HL-60 (cell line): ENCODE measurements at regions not wholly inside any gene's neighbourhood (a gene's known extent, or its start where the extent isn't known, plus 50 kb on each side); places are given as distances from the start of the nearest gene placed in this dataset.

ENCODE experiments used
- DNase-seq, 2 experiments: peaks; one replicate each; pipeline ENCODE4 v3.0.0-alpha.2; 2010 to 2020; ENCODE audit warnings: low read depth in 1 of 2, low spot score in 1 of 2
- H3K27ac ChIP-seq: fragments of 250-450 bp; sonication (Bioruptor Pico); replicated peaks from 2 replicates; pipeline ENCODE4 v1.5.1; 2020; ENCODE audit warnings: mild to moderate bottlenecking, moderate library complexity
- H3K27me3 ChIP-seq: fragments of 250-450 bp; sonication (Bioruptor Pico); 2 replicates; pipeline ENCODE4 v1.5.1; 2021; ENCODE audit warnings: mild to moderate bottlenecking, moderate library complexity; ENCODE audit not compliant: insufficient read depth, poor library complexity, severe bottlenecking
- H3K4me3 ChIP-seq: replicated peaks from 2 replicates; pipeline ENCODE4 v1.5.1; 2011; ENCODE audit warnings: mild to moderate bottlenecking, control low read depth, low read length; ENCODE audit not compliant: insufficient read depth
- CTCF ChIP-seq: IDR thresholded peaks from one replicate; pipeline ENCODE4 v1.5.1; 2011; ENCODE audit warnings: low read length, control low read depth, inconsistent platforms; ENCODE audit not compliant: insufficient read depth
- GABPA ChIP-seq: IDR thresholded peaks from 2 replicates; pipeline ENCODE4 v1.6.1; 2012; ENCODE audit warnings: low read depth
- POLR2AphosphoS5 ChIP-seq: IDR thresholded peaks from 2 replicates; pipeline ENCODE4 v1.6.1; 2012; ENCODE audit warnings: low read depth
- REST ChIP-seq: IDR thresholded peaks from 2 replicates; pipeline ENCODE4 v1.6.1; 2012; ENCODE audit warnings: low read depth; ENCODE audit not compliant: insufficient replicate concordance
- SPI1 ChIP-seq: IDR thresholded peaks from 2 replicates; pipeline ENCODE4 v1.6.1; 2012; ENCODE audit warnings: low read depth, mild to moderate bottlenecking, borderline replicate concordance

GRCh38 chr12:84696281-84696680 lies 216.3 kb downstream of the SLC6A15 start:
- H3K4me3 ChIP-seq: no peak overlapping the region
- H3K27me3 ChIP-seq: no peaks in the 10 kb centered on the region
- TF ChIP-seq REST (no peak), SPI1 (no peak), CTCF (no peak), POLR2AphosphoS5 (no peak), GABPA (no peak)
- no peak overlapping the region for H3K27ac ChIP-seq
- no peak for DNase-seq

- H3K4me3 ChIP-seq: no peak overlapping the region
- TF ChIP-seq CTCF (no peak), GABPA (no peak), REST (no peak), SPI1 (no peak), POLR2AphosphoS5 (no peak)
- no peaks in the 10 kb centered on the region for H3K27me3 ChIP-seq
- no peak overlapping the region for H3K27ac ChIP-seq
- DNase-seq: no peak
Measured at GRCh38 chr12:84694116-84694515, 218.5 kb downstream of the SLC6A15 start.

- Histone ChIP-seq H3K27ac (no peak overlapping the region), H3K4me3 (no peak overlapping the region), H3K27me3 (no peaks in the 10 kb centered on the region)
- DNase-seq: no peak
- TF ChIP-seq POLR2AphosphoS5 (no peak), REST (no peak), GABPA (no peak), CTCF (no peak)
Measured at GRCh38 chr12:84692071-84692470, 220.5 kb downstream of the SLC6A15 start.
